Stimulated activated CD4-positive, alpha-beta T cell treated with anti-CD3 and anti-CD28 coated beads, Interleukin-2, amount 100 ng/mL, for 24 hours (primary cell): ENCODE measurements at regions not wholly inside any gene's neighbourhood (a gene's known extent, or its start where the extent isn't known, plus 50 kb on each side); places are given as distances from the start of the nearest gene placed in this dataset.

Experiments
- DNase-seq, 2 donors: peaks; one replicate each; pipeline ENCODE4 v3.0.0-alpha.2; 2020

DNA sequence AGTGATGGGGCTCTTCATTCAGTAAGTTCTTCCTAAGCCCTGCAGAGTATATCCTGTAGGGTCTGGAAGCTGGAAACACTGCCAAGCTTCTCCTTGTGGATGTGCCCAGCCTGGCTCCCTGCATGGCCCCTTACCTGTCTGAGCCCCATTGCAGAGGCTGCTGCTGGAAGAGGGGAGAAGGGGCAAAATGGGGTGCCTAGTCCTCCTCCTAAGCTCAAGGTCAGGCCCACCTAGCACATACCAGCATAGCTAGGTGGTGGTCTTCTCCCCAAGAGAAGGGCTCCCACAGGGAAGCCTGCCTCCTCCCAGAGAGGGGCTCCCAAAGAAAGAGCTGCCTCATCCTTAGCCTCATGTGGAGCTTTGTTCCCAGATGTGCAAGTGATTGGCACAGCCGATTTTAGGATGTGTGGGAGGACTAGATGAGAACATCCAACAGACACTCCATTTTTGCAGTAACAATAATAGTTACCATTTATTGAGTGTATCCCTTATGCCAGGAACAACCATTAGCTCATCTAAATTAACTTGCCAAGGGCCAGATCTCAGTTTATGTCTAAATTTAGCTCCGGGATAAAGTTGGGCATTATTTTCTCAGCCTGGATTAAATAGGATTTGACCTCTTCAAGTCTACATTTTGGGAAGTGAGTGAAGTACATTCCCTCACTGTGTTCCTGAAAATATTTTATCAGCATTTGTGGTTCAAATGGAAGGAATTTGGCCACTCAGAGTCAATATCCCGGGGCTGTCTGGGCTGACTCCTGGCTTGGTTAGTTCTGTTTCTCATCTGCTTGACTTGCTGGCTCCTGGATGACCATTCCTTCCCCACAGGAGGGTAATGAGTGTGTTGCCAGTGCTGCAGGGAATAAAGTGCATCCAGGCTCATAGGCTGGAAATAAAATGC, 291.1 kb upstream of the ROPN1 start:
- DNase-seq = no peak

GRCh38 chr3:124283652-124284023, 291.7 kb upstream of the ROPN1 start:
- DNase-seq = no peak

DNA sequence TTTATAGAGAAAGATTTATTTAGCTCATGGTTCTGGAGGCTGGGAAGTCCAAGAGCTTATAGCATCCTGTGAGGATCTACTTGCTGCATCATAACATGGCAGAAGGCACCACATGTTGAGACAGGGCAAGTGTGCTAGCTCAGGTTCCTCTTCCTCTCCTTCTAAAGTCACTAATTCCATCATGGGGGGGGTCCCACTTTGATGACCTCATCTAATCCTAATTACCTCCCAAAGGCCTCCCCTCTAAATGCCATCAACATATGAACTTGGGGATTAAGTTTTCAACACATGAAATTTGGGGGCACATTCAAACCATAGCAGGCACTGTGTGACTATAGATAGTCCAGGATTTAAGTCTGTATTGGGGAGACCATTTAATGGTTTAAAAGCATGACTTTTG, 297.1 kb upstream of the ROPN1 start:
- no peak for DNase-seq

DNA sequence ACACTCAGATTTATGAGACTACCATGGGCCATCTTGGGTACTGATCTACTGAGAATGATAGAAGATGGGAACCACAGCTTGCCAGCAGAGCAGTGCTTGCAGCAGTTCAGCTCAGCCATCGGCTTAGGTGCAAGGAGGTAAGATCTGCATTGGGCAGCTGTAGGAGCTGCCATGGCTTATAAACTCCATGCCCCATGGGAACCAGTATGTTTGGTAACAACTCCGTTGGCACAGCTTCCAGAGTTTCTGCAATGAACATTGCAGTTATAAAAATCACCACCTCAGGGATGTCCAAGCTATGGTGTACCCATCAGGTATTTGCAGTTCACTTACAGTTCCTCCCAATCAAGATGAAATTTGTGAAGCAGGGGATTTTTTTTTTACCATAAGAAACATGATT, 299.1 kb upstream of the ROPN1 start:
- no peak for DNase-seq

DNA sequence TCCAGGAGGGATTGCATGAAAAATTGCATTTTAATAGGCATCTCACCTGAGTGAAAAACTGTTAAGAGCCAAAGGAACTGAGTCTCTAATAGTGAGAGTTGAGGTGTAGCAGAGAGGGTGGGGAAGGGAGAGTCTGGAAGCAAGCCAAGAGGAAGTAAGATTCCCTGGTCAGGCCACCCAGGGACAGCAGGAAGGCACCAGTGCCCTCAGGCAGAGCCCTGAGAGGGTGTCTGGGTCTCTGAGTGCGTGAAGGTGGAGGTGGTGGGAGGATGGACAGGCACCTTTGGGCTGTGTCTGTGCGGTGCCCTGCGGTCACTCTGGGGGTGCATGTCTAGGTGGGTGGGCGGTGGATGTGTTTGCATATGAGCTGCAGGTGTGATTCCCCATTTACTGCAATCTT, 300.4 kb upstream of the ROPN1 start:
- no peak for DNase-seq

DNA sequence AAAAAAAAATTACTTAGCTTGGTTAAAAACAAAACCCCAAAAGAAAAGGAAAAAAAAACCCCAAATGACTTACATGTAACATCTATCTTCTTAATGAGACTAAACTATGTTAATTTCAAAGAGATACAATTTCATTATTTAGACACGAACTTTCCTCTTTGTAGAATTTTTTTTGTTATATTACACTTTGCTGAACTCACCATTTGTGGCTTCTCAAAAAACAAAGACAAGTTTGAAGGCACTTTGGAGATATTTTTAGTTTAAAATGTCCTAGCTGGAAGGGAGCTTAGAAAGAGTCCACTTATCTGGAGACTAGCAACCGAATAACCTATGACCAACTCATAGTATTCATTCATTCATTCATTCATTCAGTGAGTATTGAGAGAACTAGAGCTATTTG, 301.7 kb upstream of the ROPN1 start:
- no peak for DNase-seq

DNA sequence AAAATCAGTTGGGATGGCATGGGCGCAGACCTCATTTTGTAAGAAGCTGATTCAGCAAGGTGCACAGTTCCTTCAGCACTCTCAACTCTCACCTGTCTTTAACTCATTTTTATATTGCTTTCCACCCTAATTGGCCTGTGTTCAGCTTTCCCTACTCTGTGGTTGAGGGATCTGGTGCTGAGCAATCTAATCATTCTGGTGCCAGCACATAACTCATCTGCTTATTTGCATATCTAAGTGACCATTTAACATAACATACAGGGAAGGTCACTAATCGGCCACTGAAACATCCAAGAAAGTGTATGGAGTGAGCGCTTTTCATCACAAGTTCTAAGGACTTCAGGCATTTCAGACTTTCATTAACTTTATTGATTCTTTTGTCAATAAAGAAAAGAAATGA, 303.4 kb upstream of the ROPN1 start:
- DNase-seq = no peak

DNA sequence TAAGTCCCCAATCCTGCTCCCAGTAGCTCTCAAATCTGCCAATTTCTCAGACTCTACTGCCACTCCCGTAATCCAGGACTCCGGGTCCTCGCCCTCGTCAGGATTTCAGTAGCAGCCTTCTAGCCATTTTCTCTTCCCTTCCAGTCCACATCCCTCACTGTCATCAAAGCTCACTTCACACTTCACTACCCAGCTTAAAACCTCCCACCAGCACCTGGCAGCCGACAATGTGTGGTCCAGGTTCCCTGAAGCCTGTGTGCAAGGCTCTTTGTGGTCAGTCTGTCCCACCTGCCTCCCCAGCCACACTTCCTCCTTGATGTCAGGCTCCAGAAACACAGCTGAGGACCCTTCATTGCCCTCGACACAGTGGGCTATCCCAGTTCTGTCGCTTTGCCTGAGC, 304.5 kb upstream of the ROPN1 start:
- no peak for DNase-seq

GRCh38 chr3:124297062-124297980, 305.4 kb upstream of the ROPN1 start:
- no peak for DNase-seq

- no peak for DNase-seq
These were observed 306.4 kb upstream of the ROPN1 start for GRCh38 chr3:124298301-124298700.

DNA sequence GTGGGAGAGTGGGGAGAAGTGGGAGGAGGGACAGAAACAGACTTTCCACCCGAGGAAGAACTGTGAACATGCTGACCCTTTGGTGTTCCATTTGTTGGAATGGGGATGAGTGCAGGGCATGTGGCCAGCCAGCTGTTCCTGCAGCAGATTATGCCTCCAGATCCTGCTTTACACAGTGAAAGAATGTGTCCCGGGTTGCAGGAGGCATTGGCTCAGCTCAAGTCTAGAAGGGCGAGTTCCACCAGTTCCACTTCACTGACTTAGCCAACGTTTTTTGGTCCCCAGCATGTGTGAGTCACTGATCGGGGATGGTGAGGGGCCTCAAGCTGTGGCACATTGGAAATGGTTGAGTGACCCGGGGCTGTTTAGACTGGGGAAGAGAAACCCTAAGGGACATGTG, 307.0 kb upstream of the ROPN1 start:
- no peak for DNase-seq

DNA sequence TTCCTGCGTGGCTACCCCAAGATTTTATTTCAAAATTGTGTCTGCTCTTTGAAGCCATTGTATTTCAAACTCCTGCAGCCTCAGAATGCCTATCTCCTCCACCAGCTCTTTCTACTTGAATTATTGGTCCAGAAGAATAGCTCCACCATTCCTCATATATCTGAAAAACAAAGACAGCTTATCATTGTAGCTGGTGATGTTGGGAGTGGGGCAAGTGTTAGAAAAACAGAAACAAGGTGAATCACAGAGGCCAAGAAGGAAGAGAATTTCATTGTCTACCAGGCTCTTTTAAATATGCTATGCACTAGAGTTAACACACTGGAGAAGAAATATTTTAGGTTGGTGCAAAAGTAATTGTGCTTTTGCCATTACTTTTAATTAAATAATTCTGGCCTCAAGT, 307.9 kb upstream of the ROPN1 start:
- DNase-seq = no peak

- DNase-seq = no peak
These were observed 308.5 kb upstream of the ROPN1 start for GRCh38 chr3:124300416-124300815.

DNA sequence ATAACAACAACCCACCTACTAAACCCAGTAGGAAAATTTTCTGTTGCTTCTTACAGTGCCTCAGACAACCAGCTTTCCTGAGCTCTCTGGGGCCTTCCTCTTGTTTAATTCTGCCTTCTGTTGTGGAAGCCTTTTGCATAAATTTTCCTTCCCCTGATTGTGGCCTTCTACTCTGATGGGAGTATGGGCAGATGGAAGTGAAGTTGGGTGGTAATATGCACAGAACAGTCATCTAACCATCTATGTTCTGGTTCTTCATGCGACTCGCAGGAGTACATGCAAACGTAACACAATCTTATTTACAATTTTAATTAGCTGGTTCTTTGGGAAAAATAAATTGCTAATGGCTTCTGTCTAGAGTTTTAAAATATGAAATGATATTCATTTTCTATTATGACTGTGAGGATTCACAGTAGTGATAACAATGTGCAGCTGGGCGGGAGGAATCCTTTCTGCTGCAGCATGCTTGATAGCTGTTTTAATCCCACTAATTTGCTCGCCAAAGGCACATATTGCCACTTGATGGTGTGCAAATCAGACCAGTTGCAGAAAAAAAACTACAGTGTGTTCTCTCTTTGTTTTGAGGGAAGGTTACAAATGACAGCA, 311.5 kb upstream of the ROPN1 start:
- no peak for DNase-seq

DNA sequence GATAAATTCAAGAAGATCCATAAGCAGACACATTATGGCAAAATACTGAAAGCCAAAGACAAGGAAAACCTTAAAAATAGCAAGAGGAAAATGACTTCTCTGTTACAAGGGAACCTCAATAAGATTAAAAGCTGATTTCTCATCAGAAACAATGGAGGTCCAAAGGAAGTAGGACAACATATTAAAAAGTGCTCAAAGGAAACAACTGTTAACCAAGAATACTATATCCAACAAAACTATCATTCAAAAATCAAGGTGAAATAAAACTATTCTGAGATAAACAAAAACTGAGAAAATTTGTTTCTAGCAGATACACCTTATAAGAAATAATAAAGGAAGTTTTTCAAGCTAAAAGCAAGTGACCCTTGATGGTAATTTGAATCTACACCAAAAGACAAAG, 314.7 kb upstream of the ROPN1 start:
- DNase-seq = no peak

DNA sequence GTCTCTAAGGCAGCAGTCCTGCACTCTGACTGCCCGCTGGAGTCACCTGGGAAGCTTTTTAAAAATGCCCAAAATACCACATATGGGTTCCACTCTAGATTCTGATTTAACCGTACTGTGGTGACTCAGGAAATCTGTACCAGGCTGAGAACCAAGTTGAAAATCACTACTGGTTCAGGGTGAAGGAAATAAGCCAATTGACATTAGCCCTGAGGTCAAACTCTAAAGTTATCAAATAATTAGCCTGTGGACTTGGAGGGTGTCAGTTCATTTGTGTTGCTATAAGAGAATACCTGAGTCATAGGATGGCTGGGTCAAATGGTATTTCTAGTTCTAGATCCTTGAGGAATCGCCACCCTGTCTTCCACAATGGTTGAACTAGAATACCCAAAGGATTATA, 321.7 kb upstream of the ROPN1 start:
- no peak for DNase-seq

- no peak for DNase-seq
These were observed 323.5 kb upstream of the ROPN1 start for GRCh38 chr3:124315215-124316033.

DNA sequence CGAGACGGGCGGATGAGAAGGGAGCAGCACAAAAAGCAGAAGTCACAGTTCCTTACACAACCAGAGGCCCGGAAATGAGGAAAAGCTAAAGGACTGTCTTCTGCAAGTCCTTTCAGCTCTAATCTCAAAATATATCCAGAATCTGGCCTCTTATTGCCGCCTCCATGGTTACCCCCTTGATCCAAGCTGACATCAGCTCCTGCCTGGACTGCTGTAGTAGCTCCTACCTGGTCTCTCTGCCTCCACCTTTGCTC, 324.0 kb upstream of the ROPN1 start:
- DNase-seq = no peak

GRCh38 chr3:124318014-124318413, 326.1 kb upstream of the ROPN1 start:
- no peak for DNase-seq

- no peak for DNase-seq
These were observed 326.7 kb upstream of the ROPN1 start for GRCh38 chr3:124318656-124319055.

- no peak for DNase-seq
These were observed 329.1 kb upstream of the ROPN1 start for GRCh38 chr3:124320976-124321375.

DNA sequence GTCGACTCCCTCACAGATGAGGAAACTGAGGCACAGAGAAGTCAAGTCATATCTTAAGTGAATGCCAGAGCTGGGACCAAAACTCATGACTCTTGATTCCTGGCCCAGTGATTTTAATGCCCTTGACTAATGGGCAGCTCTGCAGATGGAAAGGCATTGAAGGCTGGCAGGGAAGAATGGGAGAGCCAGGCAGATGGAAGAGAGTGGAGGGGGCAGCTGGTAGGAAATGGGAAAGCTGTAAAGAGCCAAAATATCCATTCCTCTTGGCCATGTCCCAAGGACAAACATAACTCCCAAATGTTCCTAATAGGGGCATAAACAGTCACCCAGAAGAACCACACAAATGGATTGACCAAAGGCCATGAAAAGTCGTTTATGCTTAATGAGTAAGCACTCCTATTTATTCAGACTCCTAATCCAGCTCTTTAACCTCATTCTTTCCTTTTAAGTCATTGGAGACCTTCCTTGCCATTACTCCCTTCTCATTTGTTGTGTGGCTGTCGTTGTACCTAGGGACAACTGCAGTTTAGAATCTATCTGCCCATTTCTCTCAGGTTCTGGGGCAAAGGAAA, 330.5 kb upstream of the ROPN1 start:
- no peak for DNase-seq

GRCh38 chr3:124322966-124323365, 331.0 kb upstream of the ROPN1 start:
- DNase-seq = no peak
